Activated T-helper 17 cell treated with anti-CD3 and anti-CD28 coated beads, Interleukin-2, amount 50 U/mL, for 72 hours (primary cell): ENCODE measurements at regions not wholly inside any gene's neighbourhood (a gene's known extent, or its start where the extent isn't known, plus 50 kb on each side); places are given as distances from the start of the nearest gene placed in this dataset.
A peak's percentile ranks its signal among the peaks of the same experiment; 100 is the strongest.

Experiments
- ATAC-seq: fragments of 150-1000 bp; cut with Tn5 transposase; replicated peaks from 2 replicates; pipeline ENCODE4 v1.10.0; 2021; ENCODE audit warnings: mild to moderate bottlenecking, moderate library complexity
- H3K27ac Mint-ChIP-seq: one replicate; pipeline ENCODE4 v1.8.0; 2022; ENCODE audit warnings: mixed read lengths
- H3K27me3 Mint-ChIP-seq: one replicate; pipeline ENCODE4 v1.8.0; 2022; ENCODE audit warnings: mixed read lengths
- H3K36me3 Mint-ChIP-seq: one replicate; pipeline ENCODE4 v1.8.0; 2022; ENCODE audit warnings: low read depth, mild to moderate bottlenecking, mixed read lengths
- H3K4me1 Mint-ChIP-seq: one replicate; pipeline ENCODE4 v1.8.0; 2022; ENCODE audit warnings: mixed read lengths
- H3K4me3 Mint-ChIP-seq: one replicate; pipeline ENCODE4 v1.8.0; 2022; ENCODE audit warnings: mild to moderate bottlenecking, mixed read lengths
- H3K9me3 Mint-ChIP-seq: one replicate; pipeline ENCODE4 v1.8.0; 2022; ENCODE audit warnings: mixed read lengths

- H3K9me3 Mint-ChIP-seq = peaks cover 14% of the 10 kb centered on the region
- no peak for ATAC-seq
- no peak overlapping the region for H3K4me3 Mint-ChIP-seq
- H3K36me3 Mint-ChIP-seq = no peaks in the 10 kb centered on the region
- no peaks in the 10 kb centered on the region for H3K27me3 Mint-ChIP-seq
- peaks cover 6% of the 10 kb centered on the region for H3K4me1 Mint-ChIP-seq
- no peak overlapping the region for H3K27ac Mint-ChIP-seq
Observed at GRCh38 chr3:18597919-18598318, 172.8 kb upstream of the SATB1 start.

- Mint-ChIP-seq H3K36me3 (no peaks in the 10 kb centered on the region), H3K27me3 (no peaks in the 10 kb centered on the region), H3K4me1 (no peaks in the 10 kb centered on the region), H3K4me3 (no peak overlapping the region), H3K27ac (no peak overlapping the region), H3K9me3 (peaks cover 5% of the 10 kb centered on the region)
- no peak for ATAC-seq
Observed at GRCh38 chr3:18593231-18593630, 168.1 kb upstream of the SATB1 start.

DNA sequence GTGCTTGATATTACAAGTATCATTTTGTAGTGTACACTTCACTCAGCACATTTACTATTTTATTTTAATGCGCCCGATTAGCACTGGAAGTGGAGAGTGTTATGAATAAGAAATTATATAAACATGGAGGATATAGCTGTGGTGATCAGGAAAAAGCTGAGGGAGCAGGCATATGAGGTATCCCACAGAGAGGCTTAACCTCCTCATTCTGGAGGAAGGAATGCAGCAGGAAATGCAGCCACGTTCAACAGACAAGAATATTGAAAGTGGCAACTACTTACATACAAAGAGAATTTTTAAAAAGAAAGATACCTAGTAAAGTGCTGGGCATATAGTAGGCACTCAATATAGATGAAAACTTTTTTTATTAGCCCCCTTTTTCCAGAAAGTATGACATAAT, 166.0 kb upstream of the SATB1 start:
- ATAC-seq = no peak
- H3K4me3 Mint-ChIP-seq = no peak overlapping the region
- no peaks in the 10 kb centered on the region for H3K4me1 Mint-ChIP-seq
- no peaks in the 10 kb centered on the region for H3K27me3 Mint-ChIP-seq
- no peak overlapping the region for H3K27ac Mint-ChIP-seq
- no peaks in the 10 kb centered on the region for H3K9me3 Mint-ChIP-seq
- H3K36me3 Mint-ChIP-seq = no peaks in the 10 kb centered on the region

DNA sequence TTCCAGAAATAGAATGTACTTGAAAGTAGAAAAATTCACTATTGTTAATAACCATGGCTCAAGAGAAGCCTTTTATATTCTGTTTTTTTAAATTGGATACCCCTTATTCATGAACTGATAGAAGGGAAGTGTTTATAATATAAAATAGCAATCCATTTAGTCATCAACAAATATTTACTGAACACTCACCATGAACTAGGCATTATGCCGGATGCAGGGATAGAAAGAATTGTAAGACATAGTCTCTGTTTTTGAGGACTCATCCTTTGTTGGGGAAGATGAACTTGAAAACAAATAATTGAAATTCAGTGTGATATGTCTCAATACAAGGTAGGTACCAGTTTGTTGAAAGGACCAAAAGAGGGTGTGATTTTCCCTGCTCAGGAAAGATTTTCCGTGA, 160.9 kb upstream of the SATB1 start:
- Mint-ChIP-seq H3K27ac (no peak overlapping the region), H3K4me1 (no peaks in the 10 kb centered on the region), H3K9me3 (peaks cover 10% of the 10 kb centered on the region), H3K36me3 (no peaks in the 10 kb centered on the region), H3K27me3 (no peaks in the 10 kb centered on the region), H3K4me3 (no peak overlapping the region)
- no peak for ATAC-seq

DNA sequence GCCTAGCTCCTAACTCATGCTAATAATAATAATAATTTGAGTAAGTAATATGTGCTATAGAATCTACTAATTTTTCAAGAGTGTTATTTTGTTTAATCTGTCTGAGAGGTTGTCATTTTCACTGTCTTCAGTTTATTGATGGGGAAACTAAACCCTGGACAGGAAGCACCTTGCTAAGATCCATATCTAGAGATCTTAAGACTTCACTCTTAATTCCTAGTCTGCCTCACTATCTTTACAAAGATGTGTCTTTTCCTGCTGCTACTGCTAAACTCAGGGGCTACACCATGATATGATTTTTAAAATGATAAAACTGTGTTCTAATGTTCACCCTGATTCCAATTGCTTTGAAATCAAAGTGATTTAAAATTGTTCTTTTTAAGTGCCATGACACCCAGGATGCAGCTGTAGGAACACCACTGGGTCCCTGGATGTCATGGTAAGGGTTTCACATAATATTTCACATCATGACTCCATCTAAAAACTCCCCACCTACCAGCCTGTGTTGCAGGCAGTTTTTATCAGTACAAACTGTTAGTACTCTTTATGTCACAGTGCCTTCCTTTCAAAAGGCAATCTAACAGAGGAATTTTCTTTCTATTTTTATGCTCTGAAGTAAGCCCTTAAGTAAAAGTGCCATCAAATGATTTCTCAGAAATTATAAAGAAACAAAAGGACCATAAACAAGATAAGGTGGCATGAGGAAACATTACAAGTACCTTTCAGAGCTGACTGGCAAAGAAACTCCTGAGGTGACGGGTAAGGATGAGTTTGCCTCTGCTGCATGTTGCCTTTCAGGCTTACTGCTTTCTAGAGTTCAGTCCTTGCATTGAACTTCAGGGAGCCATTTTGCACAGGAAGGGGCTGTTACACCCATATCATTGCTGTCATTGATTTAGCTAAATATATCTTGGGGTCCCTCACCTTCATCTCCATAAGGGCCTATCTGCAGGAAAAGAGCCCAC, 160.1 kb upstream of the SATB1 start:
- Mint-ChIP-seq H3K27me3 (no peaks in the 10 kb centered on the region), H3K27ac (no peak overlapping the region)
- ATAC-seq = no peak

GRCh38 chr3:18580268-18580667, 155.1 kb upstream of the SATB1 start:
- no peak overlapping the region for H3K4me3 Mint-ChIP-seq
- H3K9me3 Mint-ChIP-seq = peaks cover 10% of the 10 kb centered on the region
- no peaks in the 10 kb centered on the region for H3K27me3 Mint-ChIP-seq
- H3K27ac Mint-ChIP-seq = no peak overlapping the region
- H3K36me3 Mint-ChIP-seq = no peaks in the 10 kb centered on the region
- H3K4me1 Mint-ChIP-seq = no peaks in the 10 kb centered on the region
- no peak for ATAC-seq

More for the DNA sequence above, 160.1 kb upstream of the SATB1 start:
- Mint-ChIP-seq H3K9me3 (peaks cover 10% of the 10 kb centered on the region), H3K36me3 (no peaks in the 10 kb centered on the region), H3K4me3 (no peak overlapping the region), H3K4me1 (no peaks in the 10 kb centered on the region)

- no peak overlapping the region for H3K4me3 Mint-ChIP-seq
- H3K4me1 Mint-ChIP-seq = no peaks in the 10 kb centered on the region
- no peak overlapping the region for H3K27ac Mint-ChIP-seq
- H3K36me3 Mint-ChIP-seq = no peaks in the 10 kb centered on the region
- H3K9me3 Mint-ChIP-seq = peaks cover 9% of the 10 kb centered on the region
- ATAC-seq = no peak
- H3K27me3 Mint-ChIP-seq = no peaks in the 10 kb centered on the region
Observed at GRCh38 chr3:18579661-18580060, 154.5 kb upstream of the SATB1 start.

- Mint-ChIP-seq H3K4me1 (no peaks in the 10 kb centered on the region), H3K9me3 (no peaks in the 10 kb centered on the region), H3K36me3 (no peaks in the 10 kb centered on the region), H3K27me3 (no peaks in the 10 kb centered on the region), H3K4me3 (no peak overlapping the region), H3K27ac (no peak overlapping the region)
- no peak for ATAC-seq
Observed at GRCh38 chr3:18575573-18575972, 150.4 kb upstream of the SATB1 start.

- Mint-ChIP-seq H3K27ac (no peak overlapping the region), H3K4me1 (no peaks in the 10 kb centered on the region)
Observed at GRCh38 chr3:18572809-18573208, 147.7 kb upstream of the SATB1 start.

DNA sequence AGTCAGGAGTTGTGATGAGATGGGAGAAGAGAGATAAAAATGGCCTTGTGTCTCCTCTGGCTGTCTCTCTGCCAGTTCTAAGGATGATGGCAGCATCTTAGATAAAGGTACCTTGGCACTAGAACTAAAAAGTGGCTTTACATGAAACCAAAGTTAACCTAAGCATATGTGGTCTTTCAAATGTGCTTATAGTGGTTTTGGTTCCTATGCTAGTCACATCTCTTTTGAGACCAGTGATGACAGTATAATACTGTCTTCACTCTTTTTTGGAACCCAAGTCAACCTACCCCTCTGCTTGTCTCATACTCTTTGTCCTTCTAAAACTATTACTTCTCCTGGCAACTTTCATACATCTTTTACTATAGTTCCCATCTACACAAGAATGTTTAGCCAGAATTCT, 142.2 kb upstream of the SATB1 start:
- ATAC-seq = peak; percentile 44
- no peak overlapping the region for H3K4me3 Mint-ChIP-seq
- H3K4me1 Mint-ChIP-seq = peaks cover 10% of the 10 kb centered on the region
- peaks cover 4% of the 10 kb centered on the region for H3K9me3 Mint-ChIP-seq
- H3K36me3 Mint-ChIP-seq = no peaks in the 10 kb centered on the region
- H3K27me3 Mint-ChIP-seq = no peaks in the 10 kb centered on the region
- H3K27ac Mint-ChIP-seq = no peak overlapping the region

More at GRCh38 chr3:18572809-18573208, 147.7 kb upstream of the SATB1 start:
- no peak overlapping the region for H3K4me3 Mint-ChIP-seq
- no peaks in the 10 kb centered on the region for H3K27me3 Mint-ChIP-seq
- no peaks in the 10 kb centered on the region for H3K36me3 Mint-ChIP-seq
- H3K9me3 Mint-ChIP-seq = no peaks in the 10 kb centered on the region
- ATAC-seq = peak; percentile 52

GRCh38 chr3:18562364-18563154, 137.4 kb upstream of the SATB1 start:
- ATAC-seq = no peak
- Mint-ChIP-seq H3K4me3 (peak overlapping the region; percentile 16), H3K9me3 (peaks cover 8% of the 10 kb centered on the region), H3K36me3 (peaks cover 15% of the 10 kb centered on the region), H3K27ac (peak overlapping the region; percentile 17), H3K4me1 (peaks cover 39% of the 10 kb centered on the region), H3K27me3 (no peaks in the 10 kb centered on the region)

- H3K36me3 Mint-ChIP-seq = peaks cover 23% of the 10 kb centered on the region
- H3K27ac Mint-ChIP-seq = peak overlapping the region; percentile 100
- peak; percentile 41 for ATAC-seq
- peaks cover 8% of the 10 kb centered on the region for H3K9me3 Mint-ChIP-seq
- H3K4me1 Mint-ChIP-seq = peaks cover 50% of the 10 kb centered on the region
- no peaks in the 10 kb centered on the region for H3K27me3 Mint-ChIP-seq
- peak overlapping the region; percentile 84 for H3K4me3 Mint-ChIP-seq
Observed at GRCh38 chr3:18559331-18559842, 134.2 kb upstream of the SATB1 start.

DNA sequence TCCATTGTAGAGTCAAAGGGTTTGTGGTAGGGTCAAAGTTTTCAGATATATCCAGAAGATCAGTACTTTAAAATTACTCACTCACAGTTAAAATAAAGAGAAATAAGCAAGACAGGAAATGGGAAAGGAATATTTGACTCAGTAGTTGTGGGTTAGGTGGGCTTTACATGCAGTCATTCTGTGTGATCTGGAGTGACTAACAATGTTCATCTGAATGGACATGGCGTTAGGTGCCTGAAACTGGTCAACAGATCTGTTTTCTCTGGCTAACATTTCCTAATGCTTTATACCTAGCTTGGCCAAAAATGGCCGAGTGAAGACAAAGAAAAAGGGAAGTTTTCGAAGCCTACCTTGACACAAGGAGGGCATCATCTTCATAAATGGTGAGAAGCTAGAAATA, 133.4 kb upstream of the SATB1 start:
- ATAC-seq = peak; percentile 37
- peaks cover 50% of the 10 kb centered on the region for H3K4me1 Mint-ChIP-seq
- peak overlapping the region; percentile 100 for H3K27ac Mint-ChIP-seq
- H3K36me3 Mint-ChIP-seq = peaks cover 23% of the 10 kb centered on the region
- peaks cover 8% of the 10 kb centered on the region for H3K9me3 Mint-ChIP-seq
- H3K27me3 Mint-ChIP-seq = no peaks in the 10 kb centered on the region
- peak overlapping the region; percentile 84 for H3K4me3 Mint-ChIP-seq

- Mint-ChIP-seq H3K36me3 (peaks cover 23% of the 10 kb centered on the region), H3K4me3 (peak overlapping the region; percentile 84), H3K9me3 (peaks cover 4% of the 10 kb centered on the region), H3K4me1 (peaks cover 46% of the 10 kb centered on the region), H3K27ac (peak overlapping the region; percentile 100), H3K27me3 (no peaks in the 10 kb centered on the region)
- no peak for ATAC-seq
Observed at GRCh38 chr3:18557216-18557615, 132.1 kb upstream of the SATB1 start.
